ENCODE measurements at regions not wholly inside any gene's neighbourhood (a gene's known extent, or its start where the extent isn't known, plus 50 kb on each side); places are given as distances from the start of the nearest gene placed in this dataset.

DNA sequence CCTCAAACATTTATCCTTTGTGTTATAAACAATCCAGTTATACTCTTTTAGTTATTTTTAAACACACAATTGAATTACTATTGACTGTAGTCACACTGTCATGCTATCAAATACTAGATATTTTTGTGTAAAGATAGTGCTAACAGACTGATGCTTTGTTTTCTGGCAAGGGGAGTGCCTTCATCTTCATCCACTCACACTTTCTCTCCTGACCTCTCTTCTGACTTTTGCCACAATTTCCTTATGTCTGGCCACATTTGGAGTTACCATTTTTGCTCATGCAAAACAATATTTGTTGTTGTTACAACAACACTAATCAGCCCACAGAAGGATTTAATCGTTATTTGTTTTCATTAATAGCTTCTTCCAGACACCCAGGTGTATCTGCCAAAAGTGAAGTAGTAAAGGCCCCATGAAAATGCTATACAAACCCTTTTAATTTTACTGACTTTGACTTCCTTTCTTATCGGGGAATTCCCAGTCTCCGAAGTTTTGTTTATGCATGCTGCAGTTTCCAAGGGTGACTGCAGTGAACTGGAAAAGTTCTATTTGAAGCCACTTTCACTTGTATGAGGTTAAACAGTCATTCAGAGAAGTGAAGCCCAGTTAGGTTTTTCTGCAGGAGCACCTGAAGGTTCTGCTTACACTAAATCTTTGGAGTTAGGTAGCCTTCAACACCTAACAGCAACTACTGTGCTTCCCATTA lies 66.1 kb upstream of the FRY start:
- peak; percentile 27 to 46 for DNase-seq

DNA sequence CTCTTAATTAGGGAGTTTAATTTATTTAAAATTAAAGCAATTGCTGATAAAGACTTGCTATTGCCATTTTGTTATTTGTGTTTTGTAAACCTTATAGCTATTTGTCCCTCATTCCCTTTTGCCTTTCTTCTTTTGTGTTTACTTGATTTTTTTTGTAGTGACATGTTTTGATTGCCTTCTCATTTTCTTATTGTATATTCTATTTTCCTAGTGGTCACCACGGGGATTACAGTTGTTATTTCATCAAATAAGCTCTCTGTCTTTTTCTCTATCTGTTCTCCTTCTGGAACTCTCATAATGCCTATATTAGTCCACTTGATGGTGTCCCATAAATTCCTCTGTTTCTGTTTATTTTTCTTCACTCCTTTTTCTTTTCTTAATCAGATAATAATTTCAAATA lies 64.4 kb upstream of the FRY start:
- no peak for DNase-seq

DNA sequence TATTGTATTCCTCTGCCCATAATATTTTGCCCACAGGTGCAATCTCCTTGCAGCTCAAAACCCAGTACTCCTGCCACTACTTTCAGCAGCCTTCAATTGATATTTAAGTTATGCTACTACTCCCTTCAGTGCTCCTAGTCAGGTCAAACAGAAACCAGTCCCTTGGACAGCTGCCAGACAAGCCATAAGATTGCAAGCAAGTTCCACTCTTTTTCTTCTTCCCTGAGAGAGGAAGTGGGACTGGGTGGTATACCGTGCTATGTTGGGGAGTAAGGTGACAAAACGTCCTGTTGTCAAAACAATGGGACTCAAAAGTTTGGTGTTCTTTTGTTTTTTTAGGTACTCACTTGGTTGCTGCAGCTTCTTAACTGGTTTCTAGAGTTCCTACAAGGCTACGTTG lies 63.1 kb upstream of the FRY start:
- DNase-seq, result peak in 1 of 2 donors; percentile 17

DNA sequence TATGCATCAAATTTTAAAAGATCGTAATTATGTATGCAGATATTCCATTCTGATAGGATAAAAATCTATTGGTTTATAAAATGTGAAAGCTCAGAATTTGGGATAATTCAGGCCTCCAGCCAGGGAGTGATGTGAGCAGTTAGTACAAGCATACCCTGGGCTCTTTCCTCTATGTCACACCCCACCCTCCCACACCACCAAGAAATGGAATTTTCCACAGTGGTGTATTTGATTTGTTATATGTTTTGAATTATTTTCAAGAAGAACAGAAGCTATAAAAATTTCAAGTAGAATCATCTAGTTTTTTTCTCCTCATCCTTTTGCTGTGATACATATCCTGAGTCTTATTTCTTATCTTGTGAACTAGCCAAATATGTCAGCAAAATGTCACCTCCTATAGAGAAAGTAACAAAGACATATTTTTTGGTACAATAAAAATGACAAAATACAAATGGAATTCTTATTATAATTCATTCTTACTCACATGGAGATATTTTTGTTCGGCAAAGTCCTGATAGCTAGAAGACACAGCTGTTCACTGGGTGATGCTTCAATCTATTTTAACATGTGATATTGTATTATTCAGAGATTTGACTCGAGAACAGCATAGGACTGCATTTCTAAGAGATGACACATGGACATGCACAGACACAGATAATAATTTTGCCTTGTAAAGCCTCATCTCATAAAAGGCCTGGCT lies 61.2 kb upstream of the FRY start:
- DNase-seq, result no peak

DNA sequence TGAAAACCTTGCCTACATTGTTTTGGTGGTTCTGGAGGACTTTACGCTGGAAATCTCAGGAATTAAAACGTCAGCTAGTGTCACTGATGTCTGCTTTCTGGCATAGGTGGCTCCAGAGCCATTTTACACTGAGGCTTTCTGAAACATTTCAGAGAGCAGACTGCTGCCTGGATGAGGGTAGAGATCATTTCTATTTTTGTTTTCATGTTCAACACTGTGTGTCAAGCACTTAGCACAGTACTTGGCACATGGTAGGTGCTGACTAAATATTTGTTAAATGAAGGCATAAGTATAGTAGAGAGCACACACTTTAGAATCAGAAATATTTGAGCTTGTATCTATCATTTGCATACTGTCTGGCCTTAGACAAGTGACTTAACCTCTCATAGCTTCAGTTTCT lies 59.1 kb upstream of the FRY start:
- DNase-seq, result no peak

DNA sequence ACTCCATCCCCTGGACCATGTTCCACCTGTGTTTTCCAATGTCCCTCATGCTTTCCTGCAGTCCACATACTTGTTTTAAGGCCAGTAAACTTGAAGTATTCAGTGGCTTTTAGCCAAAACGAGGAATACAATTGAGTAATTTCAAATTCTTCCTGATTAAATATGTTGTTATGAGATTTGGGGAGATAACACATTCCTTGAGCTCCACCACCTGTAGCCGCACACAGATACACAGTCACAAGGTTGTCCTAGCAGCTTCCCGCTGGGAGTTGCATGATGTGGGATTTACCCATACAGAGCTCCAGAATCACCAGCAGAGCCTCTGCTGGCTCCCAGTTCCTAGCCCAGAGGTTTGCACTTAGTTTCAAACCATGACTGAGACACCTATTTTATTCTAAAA lies 53.6 kb upstream of the FRY start:
- no peak for DNase-seq

- no peak for DNase-seq
Measured at GRCh38 chr13:31980830-31981229, 50.7 kb upstream of the FRY start.

All from CD4-positive, alpha-beta T cell treated with Interleukin-4 for 1 hour (primary cell).